B cell (primary cell): ENCODE measurements at regions not wholly inside any gene's neighbourhood (a gene's known extent, or its start where the extent isn't known, plus 50 kb on each side); places are given as distances from the start of the nearest gene placed in this dataset.

Experiments used
- ATAC-seq: fragments of 200-7000 bp; cut with Tn5 transposase; one replicate; pipeline ENCODE4 v1.10.0; 2021; ENCODE audit warnings: low read depth, mild to moderate bottlenecking, moderate number of reproducible peaks, moderate library complexity
- CTCF ChIA-PET: fragments of 350-600 bp; sonication (Branson Sonifier 250); formaldehyde crosslinking; loops from one replicate; lab custom pipeline; 2021; ENCODE audit warnings: antibody characterized with exemption, inconsistent platforms; lab: Charles Lee
- POLR2A ChIA-PET: fragments of 350-600 bp; sonication (Branson Sonifier 250); formaldehyde crosslinking; loops from one replicate; lab custom pipeline; 2021; ENCODE audit warnings: antibody characterized with exemption; lab: Charles Lee
- DNase-seq: peaks from one replicate; pipeline ENCODE4 v3.0.0; 2013
- H2AFZ ChIP-seq: 2 replicates; pipeline ENCODE4 v1.6.1; 2012; ENCODE audit warnings: mild to moderate bottlenecking, low read depth, low read length; ENCODE audit not compliant: insufficient read depth, poor library complexity, severe bottlenecking
- H3K27ac ChIP-seq, 2 donors: 1 replicate in 1 of 2; 2 replicates in 1 of 2; pipeline ENCODE4 v1.5.1; 2012 to 2013; ENCODE audit warnings: low read length in 2 of 2, mild to moderate bottlenecking in 2 of 2, moderate library complexity in 1 of 2
- H3K27me3 ChIP-seq, 4 experiments: fragments of 200-600 bp in 1 of 4; sonication (generic) in 1 of 4; replicated peaks in 1 of 4; 1 replicate in 2 of 4; 2 replicates in 2 of 4; pipeline versions ENCODE4 v1.6.1 to v1.7.0; 2013 to 2016; ENCODE audit warnings: low read length in 3 of 4, mild to moderate bottlenecking in 2 of 4, mixed read lengths in 1 of 4, moderate library complexity in 1 of 4; ENCODE audit not compliant: insufficient read depth in 4 of 4, control insufficient read depth in 3 of 4; ENCODE audit errors: control extremely low read depth in 1 of 4
- H3K36me3 ChIP-seq, 2 experiments: replicated peaks in 1 of 2; 1 replicate in 1 of 2; 2 replicates in 1 of 2; pipeline versions ENCODE4 v1.6.1 to v1.7.1; 2013; ENCODE audit warnings: low read length in 1 of 2; ENCODE audit not compliant: insufficient read depth in 2 of 2, control insufficient read depth in 1 of 2; ENCODE audit errors: control extremely low read depth in 1 of 2, extremely low read depth in 1 of 2
- H3K4me1 ChIP-seq, 2 donors: fragments of 200-600 bp in 1 of 2; sonication (generic) in 1 of 2; 1 replicate in 1 of 2; 2 replicates in 1 of 2; pipeline versions ENCODE4 v1.5.1 to v1.6.1; 2013 to 2017; ENCODE audit warnings: low read length in 2 of 2; ENCODE audit not compliant: control insufficient read depth in 2 of 2, insufficient read depth in 2 of 2
- H3K4me2 ChIP-seq: replicated peaks from 2 replicates; pipeline ENCODE3; 2012; ENCODE audit warnings: mild to moderate bottlenecking, low read depth, low read length; ENCODE audit not compliant: poor library complexity, severe bottlenecking
- H3K4me3 ChIP-seq, 5 experiments: fragments of 200-600 bp in 1 of 5; sonication (generic) in 1 of 5; 1 replicate in 3 of 5; 2 replicates in 2 of 5; pipeline versions ENCODE4 v1.5.1 to v1.7.0; 2011 to 2016; ENCODE audit warnings: low read length in 4 of 5, mild to moderate bottlenecking in 4 of 5, low read depth in 2 of 5, control low read depth in 1 of 5, moderate library complexity in 1 of 5; ENCODE audit not compliant: insufficient read depth in 1 of 5; ENCODE audit errors: control extremely low read depth in 1 of 5, extremely low read depth in 1 of 5
- H3K79me2 ChIP-seq: fragments of 200-600 bp; sonication (generic); one replicate; pipeline ENCODE4 v1.6.0; 2016; ENCODE audit warnings: low read length; ENCODE audit not compliant: control insufficient read depth, insufficient read depth
- H3K9ac ChIP-seq: fragments of 200-600 bp; sonication (generic); 2 replicates; pipeline ENCODE4 v1.6.1; 2017; ENCODE audit warnings: mild to moderate bottlenecking, low read length, moderate library complexity
- H3K9me3 ChIP-seq, 3 donors: one replicate each; pipeline versions ENCODE4 v1.6.1 to v1.7.1; 2013; ENCODE audit warnings: low read length in 2 of 3; ENCODE audit not compliant: control insufficient read depth in 2 of 3, insufficient read depth in 1 of 3; ENCODE audit errors: control extremely low read depth in 1 of 3
- H4K20me1 ChIP-seq: 2 replicates; pipeline ENCODE4 v1.6.0; 2012; ENCODE audit warnings: mild to moderate bottlenecking, low read length; ENCODE audit not compliant: insufficient read depth, control insufficient read depth, poor library complexity, severe bottlenecking
- H3K27ac Mint-ChIP-seq: one replicate; pipeline ENCODE4 v1.8.0; 2021; ENCODE audit warnings: mixed read lengths
- H3K27me3 Mint-ChIP-seq: one replicate; pipeline ENCODE4 v1.8.0; 2021; ENCODE audit warnings: mixed read lengths
- H3K4me1 Mint-ChIP-seq: one replicate; pipeline ENCODE4 v1.8.0; 2021; ENCODE audit warnings: mixed read lengths
- H3K4me3 Mint-ChIP-seq: one replicate; pipeline ENCODE4 v1.8.0; 2021; ENCODE audit warnings: mixed read lengths
- H3K9me3 Mint-ChIP-seq: one replicate; pipeline ENCODE4 v1.8.0; 2022; ENCODE audit warnings: mixed read lengths; ENCODE audit not compliant: insufficient read depth
- CTCF ChIP-seq: fragments of 200-600 bp; IDR thresholded peaks from one replicate; pipeline ENCODE4 v1.8.0; 2022; ENCODE audit warnings: antibody characterized with exemption, mild to moderate bottlenecking
- EZH2 ChIP-seq: IDR thresholded peaks from 2 replicates; pipeline ENCODE4 v1.6.1; 2012; ENCODE audit warnings: borderline replicate concordance, low read depth, mild to moderate bottlenecking, moderate library complexity, low read length; ENCODE audit not compliant: insufficient read depth, poor library complexity, severe bottlenecking
- WGBS: methylation state at CpG from one replicate; pipeline ENCODE4 v1.1.5; 2013; ENCODE audit warnings: missing lambda C conversion rate; ENCODE audit not compliant: insufficient coverage; 5-methylcytosine and 5-hydroxymethylcytosine counted together
- intact Hi-C: fragments of 100-400 bp; cut with micrococcal nuclease; formaldehyde crosslinking; loops from one replicate; pipeline ENCODE4 v1.10.0; 2022

- H3K4me1 Mint-ChIP-seq: peaks cover 2% of the 10 kb centered on the region
- CTCF ChIA-PET: interaction anchor here (0.9 to 1.3 kb wide), 2 partner anchors 14 to 49 kb away, joined by 4 read pairs; no protein-coding TSS in a partner anchor
- no peaks in the 10 kb centered on the region for H3K27me3 Mint-ChIP-seq
Measured at GRCh38 chr2:85951351-85952067, 62.7 kb upstream of the ST3GAL5 start.

GRCh38 chr2:85950743-85951142 lies 62.0 kb upstream of the ST3GAL5 start:
- Mint-ChIP-seq H3K27me3 (no peaks in the 10 kb centered on the region), H3K27ac (no peak overlapping the region), H3K9me3 (peaks cover 7% of the 10 kb centered on the region), H3K4me1 (peaks cover 2% of the 10 kb centered on the region), H3K4me3 (no peak overlapping the region)
- H3K4me3 ChIP-seq: no peak overlapping the region
- DNase-seq (no peak), ATAC-seq (no peak)
- intact Hi-C loops: no loop called here
- H3K4me2 ChIP-seq: no peak overlapping the region
- no peak overlapping the region for H3K27ac ChIP-seq
- no peaks in the 10 kb centered on the region for H4K20me1 ChIP-seq
- H3K4me1 ChIP-seq: no peaks in the 10 kb centered on the region
- no peaks in the 10 kb centered on the region for H3K36me3 ChIP-seq
- H2AFZ ChIP-seq: no peak overlapping the region
- no peak for TF ChIP-seq EZH2
- no peak for TF ChIP-seq CTCF
- H3K9me3 ChIP-seq: peaks cover 2 to 8% (median 4%) of the 10 kb centered on the region in 3 donors
- WGBS: 93% methylated on average over 2 of the region's 4 CpGs
- no peaks in the 10 kb centered on the region for H3K79me2 ChIP-seq
- ChIA-PET CTCF (no interaction called here), POLR2A (no interaction called here)
- no peak overlapping the region for H3K9ac ChIP-seq
- no peaks in the 10 kb centered on the region for H3K27me3 ChIP-seq

More at GRCh38 chr2:85951351-85952067, 62.7 kb upstream of the ST3GAL5 start:
- Histone ChIP-seq H2AFZ (no peak overlapping the region), H3K36me3 (no peaks in the 10 kb centered on the region), H3K27ac (no peak overlapping the region), H3K4me2 (no peak overlapping the region), H3K4me1 (no peaks in the 10 kb centered on the region), H3K79me2 (no peaks in the 10 kb centered on the region), H4K20me1 (no peaks in the 10 kb centered on the region), H3K27me3 (no peaks in the 10 kb centered on the region), H3K4me3 (no peak overlapping the region), H3K9ac (no peak overlapping the region), H3K9me3 (peaks cover 2 to 8% (median 4%) of the 10 kb centered on the region in 3 donors)
- Mint-ChIP-seq H3K27ac (no peak overlapping the region), H3K9me3 (peaks cover 7% of the 10 kb centered on the region), H3K4me3 (no peak overlapping the region)
- ATAC-seq (no peak), DNase-seq (no peak)
- intact Hi-C loops: no loop called here
- TF ChIP-seq EZH2: no peak
- POLR2A ChIA-PET: no interaction called here
- WGBS: 98% methylated on average over 7 of the region's 11 CpGs
